AG04450 (cell line): ENCODE measurements at regions not wholly inside any gene's neighbourhood (a gene's known extent, or its start where the extent isn't known, plus 50 kb on each side); places are given as distances from the start of the nearest gene placed in this dataset.

Experiments used
- CTCF ChIA-PET: fragments of 300-600, 350-600 bp; formaldehyde crosslinking; extraction: SDS; loops from one replicate; lab custom pipeline; 2022; ENCODE audit warnings: antibody characterized with exemption, inconsistent platforms; lab: Charles Lee
- POLR2A ChIA-PET: fragments of 350-600 bp; formaldehyde crosslinking; extraction: SDS; loops from one replicate; lab custom pipeline; 2021; ENCODE audit warnings: antibody characterized with exemption, inconsistent platforms; lab: Yijun Ruan, JAX
- DNase-seq: peaks from one replicate; pipeline ENCODE4 v3.0.0-alpha.2; 2011; ENCODE audit warnings: low read depth, low spot score
- H3K27ac ChIP-seq: one replicate; pipeline ENCODE4 v1.5.1; 2012; ENCODE audit warnings: low read depth, low read length, control low read depth
- H3K27me3 ChIP-seq: one replicate; pipeline ENCODE4 v1.6.0; 2012; ENCODE audit warnings: low read length; ENCODE audit not compliant: control insufficient read depth, insufficient read depth
- H3K4me3 ChIP-seq: 2 replicates; pipeline ENCODE4 v1.5.1; 2011; ENCODE audit warnings: mild to moderate bottlenecking, low read depth, low read length, control low read depth
- H3K9me3 ChIP-seq: 2 replicates; pipeline ENCODE4 v1.5.1; 2012; ENCODE audit warnings: low read length; ENCODE audit not compliant: control insufficient read depth, insufficient read depth
- TF ChIP-seq, protein P1 (sequence below): IDR thresholded peaks from 2 replicates; pipeline ENCODE4 v1.5.1; 2011; ENCODE audit warnings: low read depth, low read length, control low read depth, inconsistent platforms

- H3K9me3 ChIP-seq: no peaks in the 10 kb centered on the region
- peak; percentile 93 for DNase-seq
- ChIA-PET CTCF (interaction anchor here (0.7 to 1.2 kb wide), 2 partner anchors 670 to 681 kb away, joined by 3 to 4 read pairs; partner anchors contain the start of gene TBX3), POLR2A (interaction anchor here (0.6 to 1.5 kb wide), 13 partner anchors 11 to 681 kb away, joined by 3 to 8 read pairs (median 4); partner anchors contain the start of gene TBX3)
- TF ChIP-seq, protein P1, sequence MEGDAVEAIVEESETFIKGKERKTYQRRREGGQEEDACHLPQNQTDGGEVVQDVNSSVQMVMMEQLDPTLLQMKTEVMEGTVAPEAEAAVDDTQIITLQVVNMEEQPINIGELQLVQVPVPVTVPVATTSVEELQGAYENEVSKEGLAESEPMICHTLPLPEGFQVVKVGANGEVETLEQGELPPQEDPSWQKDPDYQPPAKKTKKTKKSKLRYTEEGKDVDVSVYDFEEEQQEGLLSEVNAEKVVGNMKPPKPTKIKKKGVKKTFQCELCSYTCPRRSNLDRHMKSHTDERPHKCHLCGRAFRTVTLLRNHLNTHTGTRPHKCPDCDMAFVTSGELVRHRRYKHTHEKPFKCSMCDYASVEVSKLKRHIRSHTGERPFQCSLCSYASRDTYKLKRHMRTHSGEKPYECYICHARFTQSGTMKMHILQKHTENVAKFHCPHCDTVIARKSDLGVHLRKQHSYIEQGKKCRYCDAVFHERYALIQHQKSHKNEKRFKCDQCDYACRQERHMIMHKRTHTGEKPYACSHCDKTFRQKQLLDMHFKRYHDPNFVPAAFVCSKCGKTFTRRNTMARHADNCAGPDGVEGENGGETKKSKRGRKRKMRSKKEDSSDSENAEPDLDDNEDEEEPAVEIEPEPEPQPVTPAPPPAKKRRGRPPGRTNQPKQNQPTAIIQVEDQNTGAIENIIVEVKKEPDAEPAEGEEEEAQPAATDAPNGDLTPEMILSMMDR: no peak
- H3K4me3 ChIP-seq: peak overlapping the region; percentile 62
- H3K27ac ChIP-seq: peak overlapping the region; percentile 98
- H3K27me3 ChIP-seq: no peaks in the 10 kb centered on the region
Observed at GRCh38 chr12:115354007-115354890, 670.3 kb upstream of the TBX3 start.

DNA sequence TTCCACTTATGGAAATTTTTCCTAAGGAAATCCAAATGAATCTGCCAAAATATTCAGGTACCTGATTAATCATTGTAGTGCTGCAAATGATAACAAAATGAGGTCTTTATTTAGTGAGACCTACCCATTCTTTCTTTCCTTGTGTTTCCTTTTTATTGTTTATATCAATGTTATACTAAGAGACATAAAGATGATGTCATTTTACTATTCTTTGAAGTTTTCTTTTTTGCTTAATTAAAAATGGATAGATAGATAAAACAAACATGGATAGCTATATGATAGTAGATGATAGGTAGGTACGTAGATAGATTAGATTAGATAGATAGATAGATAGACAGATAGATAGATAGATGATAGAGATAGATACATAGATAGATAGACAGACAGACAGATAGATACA, 669.5 kb upstream of the TBX3 start:
- ChIA-PET CTCF (interaction anchor here (1.2 kb wide), 1 partner anchor 669 kb away, joined by 4 read pairs; the partner anchor contains the start of gene TBX3), POLR2A (interaction anchor here (0.8 to 1.5 kb wide), 9 partner anchors 12 to 680 kb away, joined by 3 to 8 read pairs (median 4); partner anchors contain the start of gene TBX3)
- TF ChIP-seq, protein P1: no peak
- H3K4me3 ChIP-seq: no peak overlapping the region
- no peak for DNase-seq
- H3K27ac ChIP-seq: no peak overlapping the region
- no peaks in the 10 kb centered on the region for H3K27me3 ChIP-seq
- no peaks in the 10 kb centered on the region for H3K9me3 ChIP-seq

DNA sequence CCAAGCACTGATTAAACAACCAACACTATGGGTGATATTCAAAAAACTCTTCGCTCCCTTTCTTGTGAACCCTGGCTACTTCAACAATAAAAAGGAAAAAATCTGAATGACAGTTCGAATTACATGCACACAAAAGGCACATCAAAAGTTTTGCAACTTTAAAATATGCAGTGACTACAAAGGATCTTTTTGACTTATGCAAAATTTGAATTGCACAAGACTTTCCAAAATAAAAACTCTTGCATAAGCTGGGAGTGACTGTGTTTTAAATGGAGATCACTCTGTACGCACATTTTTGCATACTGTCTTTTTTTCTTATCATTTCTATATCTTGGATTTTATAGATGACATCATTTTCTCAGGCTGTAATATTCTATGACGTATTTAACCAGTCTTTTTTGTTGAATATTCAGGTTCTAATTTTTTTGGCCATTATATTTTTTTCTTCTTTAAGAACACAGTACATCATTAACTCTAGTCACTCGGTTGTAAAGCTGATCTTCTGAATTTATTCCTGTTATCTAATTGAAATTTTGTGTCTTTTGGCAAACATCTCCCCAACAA, 667.6 kb upstream of the TBX3 start:
- CTCF ChIA-PET: interaction anchor here (1.0 kb wide), 1 partner anchor 10 kb away, joined by 3 read pairs; no protein-coding TSS in a partner anchor
- no peaks in the 10 kb centered on the region for H3K9me3 ChIP-seq
- POLR2A ChIA-PET: interaction anchor here (0.5 to 1.4 kb wide), 2 partner anchors 153 to 667 kb away, joined by 3 to 5 read pairs; partner anchors contain the start of gene TBX3
- no peak overlapping the region for H3K4me3 ChIP-seq
- no peak for DNase-seq
- no peaks in the 10 kb centered on the region for H3K27me3 ChIP-seq
- TF ChIP-seq, protein P1: no peak
- no peak overlapping the region for H3K27ac ChIP-seq

- ChIA-PET POLR2A (no interaction called here), CTCF (interaction anchor here (0.6 kb wide), 3 partner anchors 177 to 687 kb away, joined by 3 to 4 read pairs (median 3); no protein-coding TSS in a partner anchor)
- no peak overlapping the region for H3K27ac ChIP-seq
- DNase-seq: no peak
- no peak overlapping the region for H3K4me3 ChIP-seq
- no peaks in the 10 kb centered on the region for H3K9me3 ChIP-seq
- TF ChIP-seq, protein P1: peak; percentile 32
- H3K27me3 ChIP-seq: no peaks in the 10 kb centered on the region
Observed at GRCh38 chr12:115349711-115350110, 665.7 kb upstream of the TBX3 start.
